ENCODE measurements at regions not wholly inside any gene's neighbourhood (a gene's known extent, or its start where the extent isn't known, plus 50 kb on each side); places are given as distances from the start of the nearest gene placed in this dataset.
"Not testable (repeated sequence)": the region's sequence is repeated elsewhere in the genome, so short reads cannot be mapped to it uniquely, and the experiment has no call there.

GRCh38 chr6:150691463-150691862 lies 91.8 kb downstream of the PLEKHG1 start:
- H3K27me3 Mint-ChIP-seq = no peaks in the 10 kb centered on the region
- H3K9me3 Mint-ChIP-seq = no peaks in the 10 kb centered on the region
- no peaks in the 10 kb centered on the region for H3K36me3 Mint-ChIP-seq (ENCODE audit: low read depth)
- peaks cover 26% of the 10 kb centered on the region for H3K4me1 Mint-ChIP-seq (ENCODE audit: low read depth)
- no peak overlapping the region for H3K4me3 Mint-ChIP-seq
- no peak overlapping the region for H3K27ac Mint-ChIP-seq

- no peak overlapping the region for H3K4me3 Mint-ChIP-seq
- H3K36me3 Mint-ChIP-seq (ENCODE audit: low read depth) = no peaks in the 10 kb centered on the region
- H3K4me1 Mint-ChIP-seq (ENCODE audit: low read depth) = peaks cover 19% of the 10 kb centered on the region
- no peak overlapping the region for H3K27ac Mint-ChIP-seq
- no peaks in the 10 kb centered on the region for H3K9me3 Mint-ChIP-seq
- H3K27me3 Mint-ChIP-seq = no peaks in the 10 kb centered on the region
These were observed 92.9 kb downstream of the PLEKHG1 start for GRCh38 chr6:150692604-150693003.

GRCh38 chr6:150694889-150695288 lies 95.2 kb downstream of the PLEKHG1 start:
- H3K36me3 Mint-ChIP-seq (ENCODE audit: low read depth) = no peaks in the 10 kb centered on the region
- no peaks in the 10 kb centered on the region for H3K27me3 Mint-ChIP-seq
- H3K27ac Mint-ChIP-seq = no peak overlapping the region
- peaks cover 24% of the 10 kb centered on the region for H3K4me1 Mint-ChIP-seq (ENCODE audit: low read depth)
- H3K9me3 Mint-ChIP-seq = no peaks in the 10 kb centered on the region
- H3K4me3 Mint-ChIP-seq = no peak overlapping the region

GRCh38 chr6:150695652-150696051 lies 96.0 kb downstream of the PLEKHG1 start:
- Mint-ChIP-seq H3K36me3 (ENCODE audit: low read depth) (no peaks in the 10 kb centered on the region), H3K9me3 (no peaks in the 10 kb centered on the region), H3K4me1 (ENCODE audit: low read depth) (peaks cover 22% of the 10 kb centered on the region), H3K27ac (no peak overlapping the region), H3K4me3 (no peak overlapping the region), H3K27me3 (no peaks in the 10 kb centered on the region)

GRCh38 chr6:150696190-150696589 lies 96.5 kb downstream of the PLEKHG1 start:
- Mint-ChIP-seq H3K27me3 (no peaks in the 10 kb centered on the region), H3K9me3 (no peaks in the 10 kb centered on the region), H3K36me3 (ENCODE audit: low read depth) (no peaks in the 10 kb centered on the region), H3K4me3 (no peak overlapping the region), H3K4me1 (ENCODE audit: low read depth) (peaks cover 19% of the 10 kb centered on the region), H3K27ac (no peak overlapping the region)

- H3K9me3 Mint-ChIP-seq; H3K27ac Mint-ChIP-seq; H3K27me3 Mint-ChIP-seq; H3K36me3 Mint-ChIP-seq (ENCODE audit: low read depth); H3K4me3 Mint-ChIP-seq: not testable (repeated sequence)
- peaks cover 19% of the 10 kb centered on the region for H3K4me1 Mint-ChIP-seq (ENCODE audit: low read depth)
These were observed 97.2 kb downstream of the PLEKHG1 start for GRCh38 chr6:150696918-150697317.

- H3K9me3 Mint-ChIP-seq = no peaks in the 10 kb centered on the region
- H3K4me3 Mint-ChIP-seq = no peak overlapping the region
- H3K36me3 Mint-ChIP-seq (ENCODE audit: low read depth) = no peaks in the 10 kb centered on the region
- H3K27ac Mint-ChIP-seq = no peak overlapping the region
- H3K4me1 Mint-ChIP-seq (ENCODE audit: low read depth) = peaks cover 19% of the 10 kb centered on the region
- H3K27me3 Mint-ChIP-seq = no peaks in the 10 kb centered on the region
These were observed 97.8 kb downstream of the PLEKHG1 start for GRCh38 chr6:150697515-150697914.

GRCh38 chr6:150698391-150698790 lies 98.7 kb downstream of the PLEKHG1 start:
- H3K9me3 Mint-ChIP-seq = no peaks in the 10 kb centered on the region
- H3K36me3 Mint-ChIP-seq (ENCODE audit: low read depth) = no peaks in the 10 kb centered on the region
- H3K27ac Mint-ChIP-seq = no peak overlapping the region
- H3K27me3 Mint-ChIP-seq = no peaks in the 10 kb centered on the region
- H3K4me3 Mint-ChIP-seq = no peak overlapping the region
- peaks cover 20% of the 10 kb centered on the region for H3K4me1 Mint-ChIP-seq (ENCODE audit: low read depth)

- H3K9me3 Mint-ChIP-seq = no peaks in the 10 kb centered on the region
- peaks cover 11% of the 10 kb centered on the region for H3K4me1 Mint-ChIP-seq (ENCODE audit: low read depth)
- H3K36me3 Mint-ChIP-seq (ENCODE audit: low read depth) = no peaks in the 10 kb centered on the region
These were observed 103.0 kb downstream of the PLEKHG1 start for GRCh38 chr6:150702675-150703074.

GRCh38 chr6:150704447-150705192 lies 104.9 kb downstream of the PLEKHG1 start:
- peaks cover 9% of the 10 kb centered on the region for H3K4me1 Mint-ChIP-seq (ENCODE audit: low read depth)
- peaks cover 5% of the 10 kb centered on the region for H3K27me3 Mint-ChIP-seq
- no peaks in the 10 kb centered on the region for H3K36me3 Mint-ChIP-seq (ENCODE audit: low read depth)
- H3K27ac Mint-ChIP-seq = no peak overlapping the region
- no peak overlapping the region for H3K4me3 Mint-ChIP-seq
- H3K9me3 Mint-ChIP-seq = no peaks in the 10 kb centered on the region

More at GRCh38 chr6:150702675-150703074, 103.0 kb downstream of the PLEKHG1 start:
- H3K4me3 Mint-ChIP-seq = no peak overlapping the region
- H3K27ac Mint-ChIP-seq = no peak overlapping the region
- no peaks in the 10 kb centered on the region for H3K27me3 Mint-ChIP-seq

- Mint-ChIP-seq H3K4me1 (ENCODE audit: low read depth) (peaks cover 9% of the 10 kb centered on the region), H3K27me3 (peaks cover 5% of the 10 kb centered on the region), H3K27ac (no peak overlapping the region), H3K9me3 (no peaks in the 10 kb centered on the region), H3K36me3 (ENCODE audit: low read depth) (no peaks in the 10 kb centered on the region), H3K4me3 (no peak overlapping the region)
These were observed 105.7 kb downstream of the PLEKHG1 start for GRCh38 chr6:150705392-150705791.

GRCh38 chr6:150710236-150710635 lies 110.6 kb downstream of the PLEKHG1 start:
- Mint-ChIP-seq H3K36me3 (ENCODE audit: low read depth) (no peaks in the 10 kb centered on the region), H3K4me3 (no peak overlapping the region), H3K4me1 (ENCODE audit: low read depth) (peaks cover 3% of the 10 kb centered on the region), H3K27me3 (peaks cover 5% of the 10 kb centered on the region), H3K27ac (no peak overlapping the region), H3K9me3 (no peaks in the 10 kb centered on the region)

GRCh38 chr6:150711061-150711460 lies 111.4 kb downstream of the PLEKHG1 start:
- Mint-ChIP-seq H3K9me3 (no peaks in the 10 kb centered on the region), H3K4me3 (no peak overlapping the region), H3K27me3 (peaks cover 5% of the 10 kb centered on the region), H3K4me1 (ENCODE audit: low read depth) (peaks cover 3% of the 10 kb centered on the region), H3K36me3 (ENCODE audit: low read depth) (peaks cover under 1% of the 10 kb centered on the region), H3K27ac (no peak overlapping the region)

- no peak overlapping the region for H3K4me3 Mint-ChIP-seq
- H3K27me3 Mint-ChIP-seq = peaks cover 5% of the 10 kb centered on the region
- peaks cover 4% of the 10 kb centered on the region for H3K36me3 Mint-ChIP-seq (ENCODE audit: low read depth)
- H3K9me3 Mint-ChIP-seq = no peaks in the 10 kb centered on the region
- peaks cover 3% of the 10 kb centered on the region for H3K4me1 Mint-ChIP-seq (ENCODE audit: low read depth)
- no peak overlapping the region for H3K27ac Mint-ChIP-seq
These were observed 112.2 kb downstream of the PLEKHG1 start for GRCh38 chr6:150711584-150712504.

GRCh38 chr6:150712505-150713252 lies 113.0 kb downstream of the PLEKHG1 start:
- Mint-ChIP-seq H3K36me3 (ENCODE audit: low read depth) (peaks cover 4% of the 10 kb centered on the region), H3K4me1 (ENCODE audit: low read depth) (peaks cover 3% of the 10 kb centered on the region), H3K27me3 (peaks cover 5% of the 10 kb centered on the region), H3K4me3 (no peak overlapping the region), H3K9me3 (no peaks in the 10 kb centered on the region), H3K27ac (no peak overlapping the region)
